ENCODE measurements at regions not wholly inside any gene's neighbourhood (a gene's known extent, or its start where the extent isn't known, plus 50 kb on each side); places are given as distances from the start of the nearest gene placed in this dataset.
"Not testable (repeated sequence)": the region's sequence is repeated elsewhere in the genome, so short reads cannot be mapped to it uniquely, and the experiment has no call there.

- Histone ChIP-seq H3K9ac (ENCODE audit: low read length) (no peak overlapping the region), H3K36me3 (ENCODE audit: insufficient read depth, low read length) (no peaks in the 10 kb centered on the region), H3K27ac (ENCODE audit: low read depth, low read length) (no peak overlapping the region), H3K9me3 (ENCODE audit: low read length) (no peaks in the 10 kb centered on the region), H3K27me3 (ENCODE audit: control insufficient read depth in 1 of 2, insufficient read depth in 2 of 2, low read length in 2 of 2) (no peaks in the 10 kb centered on the region), H3K4me1 (ENCODE audit: insufficient read depth, low read length) (no peaks in the 10 kb centered on the region), H3K4me3 (ENCODE audit: low read depth in 1 of 2, low read length in 2 of 2) (no peak overlapping the region)
Observed at GRCh38 chr2:150669492-150669891, 182.0 kb upstream of the RND3 start.

- H3K9me3 ChIP-seq (ENCODE audit: low read length); H3K4me3 ChIP-seq (ENCODE audit: low read depth in 1 of 2, low read length in 2 of 2); H3K9ac ChIP-seq (ENCODE audit: low read length); H3K27ac ChIP-seq (ENCODE audit: low read depth, low read length); H3K27me3 ChIP-seq (ENCODE audit: control insufficient read depth in 1 of 2, insufficient read depth in 2 of 2, low read length in 2 of 2); H3K4me1 ChIP-seq (ENCODE audit: insufficient read depth, low read length); H3K36me3 ChIP-seq (ENCODE audit: insufficient read depth, low read length): not testable (repeated sequence)
Observed at GRCh38 chr2:150667039-150667438, 179.6 kb upstream of the RND3 start.

- Histone ChIP-seq H3K9ac (ENCODE audit: low read length) (no peak overlapping the region), H3K4me3 (ENCODE audit: low read depth in 1 of 2, low read length in 2 of 2) (no peak overlapping the region), H3K9me3 (ENCODE audit: low read length) (no peaks in the 10 kb centered on the region), H3K36me3 (ENCODE audit: insufficient read depth, low read length) (no peaks in the 10 kb centered on the region), H3K27ac (ENCODE audit: low read depth, low read length) (no peak overlapping the region), H3K27me3 (ENCODE audit: control insufficient read depth in 1 of 2, insufficient read depth in 2 of 2, low read length in 2 of 2) (no peaks in the 10 kb centered on the region), H3K4me1 (ENCODE audit: insufficient read depth, low read length) (no peaks in the 10 kb centered on the region)
Observed at GRCh38 chr2:150663143-150663542, 175.7 kb upstream of the RND3 start.

GRCh38 chr2:150656002-150656401 is 168.5 kb upstream of the RND3 start:
- Histone ChIP-seq H3K4me1 (ENCODE audit: insufficient read depth, low read length) (no peaks in the 10 kb centered on the region), H3K4me3 (ENCODE audit: low read depth in 1 of 2, low read length in 2 of 2) (no peak overlapping the region), H3K9ac (ENCODE audit: low read length) (no peak overlapping the region), H3K9me3 (ENCODE audit: low read length) (no peaks in the 10 kb centered on the region), H3K27me3 (ENCODE audit: control insufficient read depth in 1 of 2, insufficient read depth in 2 of 2, low read length in 2 of 2) (no peaks in the 10 kb centered on the region), H3K27ac (ENCODE audit: low read depth, low read length) (no peak overlapping the region), H3K36me3 (ENCODE audit: insufficient read depth, low read length) (no peaks in the 10 kb centered on the region)

- Histone ChIP-seq H3K27ac (ENCODE audit: low read depth, low read length) (no peak overlapping the region), H3K27me3 (ENCODE audit: control insufficient read depth in 1 of 2, insufficient read depth in 2 of 2, low read length in 2 of 2) (no peaks in the 10 kb centered on the region), H3K9me3 (ENCODE audit: low read length) (no peaks in the 10 kb centered on the region), H3K36me3 (ENCODE audit: insufficient read depth, low read length) (no peaks in the 10 kb centered on the region), H3K4me3 (ENCODE audit: low read depth in 1 of 2, low read length in 2 of 2) (no peak overlapping the region), H3K9ac (ENCODE audit: low read length) (no peak overlapping the region), H3K4me1 (ENCODE audit: insufficient read depth, low read length) (no peaks in the 10 kb centered on the region)
Observed at GRCh38 chr2:150653351-150653750, 165.9 kb upstream of the RND3 start.

- Histone ChIP-seq H3K9me3 (ENCODE audit: low read length) (no peaks in the 10 kb centered on the region), H3K27me3 (ENCODE audit: control insufficient read depth in 1 of 2, insufficient read depth in 2 of 2, low read length in 2 of 2) (no peaks in the 10 kb centered on the region), H3K36me3 (ENCODE audit: insufficient read depth, low read length) (no peaks in the 10 kb centered on the region), H3K27ac (ENCODE audit: low read depth, low read length) (no peak overlapping the region), H3K4me1 (ENCODE audit: insufficient read depth, low read length) (no peaks in the 10 kb centered on the region), H3K4me3 (ENCODE audit: low read depth in 1 of 2, low read length in 2 of 2) (no peak overlapping the region), H3K9ac (ENCODE audit: low read length) (no peak overlapping the region)
Observed at GRCh38 chr2:150647943-150648342, 160.5 kb upstream of the RND3 start.

GRCh38 chr2:150646746-150647145 is 159.3 kb upstream of the RND3 start:
- Histone ChIP-seq H3K9me3 (ENCODE audit: low read length) (no peaks in the 10 kb centered on the region), H3K4me1 (ENCODE audit: insufficient read depth, low read length) (no peaks in the 10 kb centered on the region), H3K4me3 (ENCODE audit: low read depth in 1 of 2, low read length in 2 of 2) (no peak overlapping the region), H3K36me3 (ENCODE audit: insufficient read depth, low read length) (no peaks in the 10 kb centered on the region), H3K27ac (ENCODE audit: low read depth, low read length) (no peak overlapping the region), H3K27me3 (ENCODE audit: control insufficient read depth in 1 of 2, insufficient read depth in 2 of 2, low read length in 2 of 2) (no peaks in the 10 kb centered on the region), H3K9ac (ENCODE audit: low read length) (no peak overlapping the region)

- no peaks in the 10 kb centered on the region for H3K27me3 ChIP-seq (ENCODE audit: control insufficient read depth in 1 of 2, insufficient read depth in 2 of 2, low read length in 2 of 2)
- no peaks in the 10 kb centered on the region for H3K4me1 ChIP-seq (ENCODE audit: insufficient read depth, low read length)
- H3K4me3 ChIP-seq (ENCODE audit: low read depth in 1 of 2, low read length in 2 of 2), result no peak overlapping the region
- no peaks in the 10 kb centered on the region for H3K9me3 ChIP-seq (ENCODE audit: low read length)
- H3K27ac ChIP-seq (ENCODE audit: low read depth, low read length), result no peak overlapping the region
- H3K9ac ChIP-seq (ENCODE audit: low read length), result no peak overlapping the region
- no peaks in the 10 kb centered on the region for H3K36me3 ChIP-seq (ENCODE audit: insufficient read depth, low read length)
Observed at GRCh38 chr2:150644298-150645067, 157.0 kb upstream of the RND3 start.

- no peak overlapping the region for H3K9ac ChIP-seq (ENCODE audit: low read length)
- no peak overlapping the region for H3K27ac ChIP-seq (ENCODE audit: low read depth, low read length)
- H3K9me3 ChIP-seq (ENCODE audit: low read length), result no peaks in the 10 kb centered on the region
- no peaks in the 10 kb centered on the region for H3K36me3 ChIP-seq (ENCODE audit: insufficient read depth, low read length)
- H3K4me1 ChIP-seq (ENCODE audit: insufficient read depth, low read length), result no peaks in the 10 kb centered on the region
- no peaks in the 10 kb centered on the region for H3K27me3 ChIP-seq (ENCODE audit: control insufficient read depth in 1 of 2, insufficient read depth in 2 of 2, low read length in 2 of 2)
- H3K4me3 ChIP-seq (ENCODE audit: low read depth in 1 of 2, low read length in 2 of 2), result no peak overlapping the region
Observed at GRCh38 chr2:150643114-150643725, 155.8 kb upstream of the RND3 start.

GRCh38 chr2:150640039-150640438 is 152.6 kb upstream of the RND3 start:
- Histone ChIP-seq H3K27ac (ENCODE audit: low read depth, low read length) (no peak overlapping the region), H3K27me3 (ENCODE audit: control insufficient read depth in 1 of 2, insufficient read depth in 2 of 2, low read length in 2 of 2) (no peaks in the 10 kb centered on the region), H3K36me3 (ENCODE audit: insufficient read depth, low read length) (no peaks in the 10 kb centered on the region), H3K9me3 (ENCODE audit: low read length) (no peaks in the 10 kb centered on the region), H3K4me1 (ENCODE audit: insufficient read depth, low read length) (no peaks in the 10 kb centered on the region), H3K9ac (ENCODE audit: low read length) (no peak overlapping the region), H3K4me3 (ENCODE audit: low read depth in 1 of 2, low read length in 2 of 2) (no peak overlapping the region)

GRCh38 chr2:150639383-150639782 is 151.9 kb upstream of the RND3 start:
- Histone ChIP-seq H3K4me3 (ENCODE audit: low read depth in 1 of 2, low read length in 2 of 2) (no peak overlapping the region), H3K27ac (ENCODE audit: low read depth, low read length) (no peak overlapping the region), H3K4me1 (ENCODE audit: insufficient read depth, low read length) (no peaks in the 10 kb centered on the region), H3K9me3 (ENCODE audit: low read length) (no peaks in the 10 kb centered on the region), H3K27me3 (ENCODE audit: control insufficient read depth in 1 of 2, insufficient read depth in 2 of 2, low read length in 2 of 2) (no peaks in the 10 kb centered on the region), H3K9ac (ENCODE audit: low read length) (no peak overlapping the region), H3K36me3 (ENCODE audit: insufficient read depth, low read length) (no peaks in the 10 kb centered on the region)

- no peaks in the 10 kb centered on the region for H3K36me3 ChIP-seq (ENCODE audit: insufficient read depth, low read length)
- H3K4me1 ChIP-seq (ENCODE audit: insufficient read depth, low read length), result no peaks in the 10 kb centered on the region
- no peaks in the 10 kb centered on the region for H3K27me3 ChIP-seq (ENCODE audit: control insufficient read depth in 1 of 2, insufficient read depth in 2 of 2, low read length in 2 of 2)
- H3K9ac ChIP-seq (ENCODE audit: low read length), result no peak overlapping the region
- H3K9me3 ChIP-seq (ENCODE audit: low read length), result no peaks in the 10 kb centered on the region
- H3K27ac ChIP-seq (ENCODE audit: low read depth, low read length), result no peak overlapping the region
- H3K4me3 ChIP-seq (ENCODE audit: low read depth in 1 of 2, low read length in 2 of 2), result no peak overlapping the region
Observed at GRCh38 chr2:150631236-150631821, 143.9 kb upstream of the RND3 start.
